ENCODE measurements at regions not wholly inside any gene's neighbourhood (a gene's known extent, or its start where the extent isn't known, plus 50 kb on each side); places are given as distances from the start of the nearest gene placed in this dataset.

DNA sequence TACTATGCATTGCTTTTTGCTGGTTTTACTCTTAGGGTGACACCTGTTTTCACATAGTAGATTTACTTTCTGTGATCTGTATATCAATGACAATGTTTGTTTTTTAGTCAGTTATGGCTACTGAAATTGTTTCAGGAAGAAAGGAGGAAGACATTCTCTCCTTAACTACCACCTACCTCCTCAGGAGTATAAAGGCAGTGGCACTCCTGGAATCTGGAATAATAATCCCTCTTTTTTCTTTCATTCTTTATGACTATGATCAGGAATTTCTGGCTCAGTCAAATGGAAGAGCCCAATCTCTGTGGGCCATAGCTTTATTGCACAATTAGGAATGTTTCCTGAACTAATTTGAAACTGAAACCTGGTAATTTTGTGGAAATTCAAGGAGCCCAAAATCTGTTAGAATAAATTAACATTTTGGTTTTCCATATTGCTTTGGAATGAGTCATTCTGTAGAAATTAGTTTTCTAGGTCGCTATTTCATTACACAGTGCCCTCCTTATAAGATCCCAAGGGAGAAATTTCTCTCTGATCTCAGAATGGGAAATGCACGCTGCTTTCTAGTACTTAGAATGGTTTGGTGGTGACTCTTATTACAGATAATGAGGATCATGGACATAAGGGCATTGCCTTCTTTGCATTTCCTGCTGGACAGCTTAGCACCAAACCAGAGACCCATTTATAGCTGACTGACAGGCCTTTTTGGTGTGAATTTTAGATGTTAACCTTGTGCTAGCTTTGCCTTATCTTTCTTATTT is 95.3 kb upstream of the VLDLR start:
- TF ChIP-seq, protein P1, sequence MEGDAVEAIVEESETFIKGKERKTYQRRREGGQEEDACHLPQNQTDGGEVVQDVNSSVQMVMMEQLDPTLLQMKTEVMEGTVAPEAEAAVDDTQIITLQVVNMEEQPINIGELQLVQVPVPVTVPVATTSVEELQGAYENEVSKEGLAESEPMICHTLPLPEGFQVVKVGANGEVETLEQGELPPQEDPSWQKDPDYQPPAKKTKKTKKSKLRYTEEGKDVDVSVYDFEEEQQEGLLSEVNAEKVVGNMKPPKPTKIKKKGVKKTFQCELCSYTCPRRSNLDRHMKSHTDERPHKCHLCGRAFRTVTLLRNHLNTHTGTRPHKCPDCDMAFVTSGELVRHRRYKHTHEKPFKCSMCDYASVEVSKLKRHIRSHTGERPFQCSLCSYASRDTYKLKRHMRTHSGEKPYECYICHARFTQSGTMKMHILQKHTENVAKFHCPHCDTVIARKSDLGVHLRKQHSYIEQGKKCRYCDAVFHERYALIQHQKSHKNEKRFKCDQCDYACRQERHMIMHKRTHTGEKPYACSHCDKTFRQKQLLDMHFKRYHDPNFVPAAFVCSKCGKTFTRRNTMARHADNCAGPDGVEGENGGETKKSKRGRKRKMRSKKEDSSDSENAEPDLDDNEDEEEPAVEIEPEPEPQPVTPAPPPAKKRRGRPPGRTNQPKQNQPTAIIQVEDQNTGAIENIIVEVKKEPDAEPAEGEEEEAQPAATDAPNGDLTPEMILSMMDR (IDR thresholded peaks at IDR 0.05) = no peak
- TF ChIP-seq POLR2A (IDR thresholded peaks at IDR 0.05) = no peak

All from testis (tissue), 2 donors.